ENCODE measurements at regions not wholly inside any gene's neighbourhood (a gene's known extent, or its start where the extent isn't known, plus 50 kb on each side); places are given as distances from the start of the nearest gene placed in this dataset.
"Not testable (repeated sequence)": the region's sequence is repeated elsewhere in the genome, so short reads cannot be mapped to it uniquely, and the experiment has no call there.

DNA sequence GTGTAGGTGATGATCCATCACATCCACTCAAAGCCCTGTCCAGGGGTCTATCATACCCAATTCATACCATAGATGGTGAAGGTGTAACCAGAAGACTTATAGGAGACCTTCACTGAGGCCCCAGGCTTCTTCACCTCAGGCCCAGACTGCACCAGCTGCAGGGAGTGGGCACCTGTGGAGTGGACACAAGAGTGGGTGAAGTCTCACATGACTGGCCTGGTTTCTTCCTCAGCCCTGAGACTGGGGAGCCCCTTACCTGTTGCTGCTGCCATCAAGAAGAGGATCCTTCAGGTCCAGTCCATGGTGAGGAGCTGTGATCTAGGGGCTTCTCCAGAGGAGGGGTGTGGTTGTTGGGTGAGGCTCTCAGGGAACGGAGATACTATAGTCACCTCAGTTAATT, 851.0 kb downstream of the TMEM121 start:
- Histone ChIP-seq H3K27ac (no peak overlapping the region), H3K27me3 (ENCODE audit: insufficient read depth, low read depth, severe bottlenecking) (peaks cover 37% of the 10 kb centered on the region), H3K36me3 (no peaks in the 10 kb centered on the region), H3K9me3 (ENCODE audit: severe bottlenecking) (no peaks in the 10 kb centered on the region), H3K4me3 (ENCODE audit: low read depth, low read length) (no peak overlapping the region)
- no peak for DNase-seq
- TF ChIP-seq, protein P1, sequence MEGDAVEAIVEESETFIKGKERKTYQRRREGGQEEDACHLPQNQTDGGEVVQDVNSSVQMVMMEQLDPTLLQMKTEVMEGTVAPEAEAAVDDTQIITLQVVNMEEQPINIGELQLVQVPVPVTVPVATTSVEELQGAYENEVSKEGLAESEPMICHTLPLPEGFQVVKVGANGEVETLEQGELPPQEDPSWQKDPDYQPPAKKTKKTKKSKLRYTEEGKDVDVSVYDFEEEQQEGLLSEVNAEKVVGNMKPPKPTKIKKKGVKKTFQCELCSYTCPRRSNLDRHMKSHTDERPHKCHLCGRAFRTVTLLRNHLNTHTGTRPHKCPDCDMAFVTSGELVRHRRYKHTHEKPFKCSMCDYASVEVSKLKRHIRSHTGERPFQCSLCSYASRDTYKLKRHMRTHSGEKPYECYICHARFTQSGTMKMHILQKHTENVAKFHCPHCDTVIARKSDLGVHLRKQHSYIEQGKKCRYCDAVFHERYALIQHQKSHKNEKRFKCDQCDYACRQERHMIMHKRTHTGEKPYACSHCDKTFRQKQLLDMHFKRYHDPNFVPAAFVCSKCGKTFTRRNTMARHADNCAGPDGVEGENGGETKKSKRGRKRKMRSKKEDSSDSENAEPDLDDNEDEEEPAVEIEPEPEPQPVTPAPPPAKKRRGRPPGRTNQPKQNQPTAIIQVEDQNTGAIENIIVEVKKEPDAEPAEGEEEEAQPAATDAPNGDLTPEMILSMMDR (IDR thresholded peaks at IDR 0.05; ENCODE audit: low read depth, low read length) = no peak

DNA sequence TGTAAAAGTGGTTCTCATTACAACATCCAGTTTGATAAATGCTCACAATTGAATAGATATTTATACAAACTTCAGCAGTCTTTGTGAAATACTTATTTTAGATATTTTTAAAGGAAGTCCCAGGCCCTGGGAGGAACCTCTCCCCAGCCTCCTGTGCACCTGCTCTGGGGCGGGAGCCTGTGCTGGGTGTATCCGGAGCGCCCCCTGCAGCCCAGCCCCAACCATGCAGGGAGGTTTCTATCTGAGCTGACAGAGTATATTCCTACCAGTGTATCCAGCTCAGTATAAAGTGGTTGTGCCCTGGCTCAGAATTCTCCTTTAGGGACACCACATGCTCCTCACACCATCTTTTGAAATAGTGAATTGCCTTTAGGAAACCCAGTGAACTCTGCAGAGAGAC, 851.8 kb downstream of the TMEM121 start:
- no peak overlapping the region for H3K27ac ChIP-seq
- peaks cover 37% of the 10 kb centered on the region for H3K27me3 ChIP-seq (ENCODE audit: insufficient read depth, low read depth, severe bottlenecking)
- TF ChIP-seq, protein P1 (IDR thresholded peaks at IDR 0.05; ENCODE audit: low read depth, low read length) = peak; percentile 44; the same call in 1 of the 2 replicates
- no peaks in the 10 kb centered on the region for H3K9me3 ChIP-seq (ENCODE audit: severe bottlenecking)
- no peak for DNase-seq
- H3K36me3 ChIP-seq = no peaks in the 10 kb centered on the region
- no peak overlapping the region for H3K4me3 ChIP-seq (ENCODE audit: low read depth, low read length)

- TF ChIP-seq, protein P1 (IDR thresholded peaks at IDR 0.05; ENCODE audit: low read depth, low read length) = no peak
- no peak for DNase-seq
- peaks cover 31% of the 10 kb centered on the region for H3K27me3 ChIP-seq (ENCODE audit: insufficient read depth, low read depth, severe bottlenecking)
- H3K4me3 ChIP-seq (ENCODE audit: low read depth, low read length) = no peak overlapping the region
- H3K36me3 ChIP-seq = no peaks in the 10 kb centered on the region
- H3K27ac ChIP-seq = no peak overlapping the region
- no peaks in the 10 kb centered on the region for H3K9me3 ChIP-seq (ENCODE audit: severe bottlenecking)
These were observed 854.4 kb downstream of the TMEM121 start for GRCh38 chr14:106380740-106381139.

DNA sequence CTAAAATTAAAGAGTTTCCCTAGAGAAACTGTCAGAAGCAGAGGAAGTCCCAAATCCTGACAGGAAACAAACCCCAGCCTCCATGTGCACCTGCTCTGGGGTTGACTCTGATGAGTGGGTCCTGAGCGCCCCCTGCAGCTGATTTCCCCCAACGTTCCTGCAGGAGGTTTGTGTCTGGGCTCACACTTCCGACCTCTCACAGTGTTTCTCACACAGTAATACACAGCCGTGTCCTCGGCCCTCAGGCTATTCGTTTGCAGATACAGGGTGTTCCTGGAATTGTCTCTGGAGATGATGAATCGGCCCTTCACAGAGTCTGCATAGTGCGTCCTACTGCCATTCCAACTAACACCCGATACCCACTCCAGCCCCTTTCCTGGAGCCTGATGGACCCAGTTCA, 862.8 kb downstream of the TMEM121 start:
- peaks cover 36% of the 10 kb centered on the region for H3K27me3 ChIP-seq (ENCODE audit: insufficient read depth, low read depth, severe bottlenecking)
- H3K4me3 ChIP-seq (ENCODE audit: low read depth, low read length); H3K27ac ChIP-seq; H3K36me3 ChIP-seq; H3K9me3 ChIP-seq (ENCODE audit: severe bottlenecking); DNase-seq: not testable (repeated sequence)

- H3K36me3 ChIP-seq = no peaks in the 10 kb centered on the region
- H3K27me3 ChIP-seq (ENCODE audit: insufficient read depth, low read depth, severe bottlenecking) = peaks cover 48% of the 10 kb centered on the region
- TF ChIP-seq, protein P1 (IDR thresholded peaks at IDR 0.05; ENCODE audit: low read depth, low read length) = no peak
- no peaks in the 10 kb centered on the region for H3K9me3 ChIP-seq (ENCODE audit: severe bottlenecking)
- no peak for DNase-seq
- no peak overlapping the region for H3K4me3 ChIP-seq (ENCODE audit: low read depth, low read length)
- no peak overlapping the region for H3K27ac ChIP-seq
These were observed 864.0 kb downstream of the TMEM121 start for GRCh38 chr14:106390401-106390800.

DNA sequence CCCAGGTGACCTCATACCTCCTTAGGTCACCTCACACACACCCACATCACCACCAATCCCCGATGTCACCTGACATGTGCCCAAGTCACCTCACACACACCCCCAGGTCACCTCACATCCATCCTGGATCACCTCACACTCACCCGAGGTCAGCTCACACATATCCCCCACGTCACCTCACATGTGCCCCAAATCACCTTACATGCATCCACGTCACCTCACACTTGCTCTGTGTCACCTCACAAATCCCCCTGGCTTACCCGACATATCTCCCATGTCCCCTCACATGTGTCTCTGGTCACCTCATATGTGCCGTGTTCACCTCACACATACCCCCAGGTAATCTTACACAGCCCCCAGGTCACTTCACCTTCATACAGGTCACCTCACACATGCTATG, 864.6 kb downstream of the TMEM121 start:
- DNase-seq = no peak
- H3K36me3 ChIP-seq = no peaks in the 10 kb centered on the region
- H3K27me3 ChIP-seq (ENCODE audit: insufficient read depth, low read depth, severe bottlenecking) = peaks cover 54% of the 10 kb centered on the region
- H3K4me3 ChIP-seq (ENCODE audit: low read depth, low read length) = no peak overlapping the region
- TF ChIP-seq, protein P1 (IDR thresholded peaks at IDR 0.05; ENCODE audit: low read depth, low read length) = no peak
- H3K27ac ChIP-seq = no peak overlapping the region
- H3K9me3 ChIP-seq (ENCODE audit: severe bottlenecking) = no peaks in the 10 kb centered on the region
